Activated CD8-positive, alpha-beta T cell treated with anti-CD3 and anti-CD28 coated beads for 36 hours (primary cell): ENCODE measurements at regions not wholly inside any gene's neighbourhood (a gene's known extent, or its start where the extent isn't known, plus 50 kb on each side); places are given as distances from the start of the nearest gene placed in this dataset.

ENCODE experiments used
- ATAC-seq: fragments of 200-7000 bp; cut with Tn5 transposase; one replicate; pipeline ENCODE4 v1.10.0; 2021; ENCODE audit warnings: mild to moderate bottlenecking, moderate library complexity
- CTCF ChIA-PET: fragments of 350-600 bp; sonication (Branson Sonifier 250); formaldehyde crosslinking; loops from one replicate; lab custom pipeline; 2021; ENCODE audit warnings: antibody characterized with exemption; lab: Charles Lee
- POLR2A ChIA-PET: fragments of 350-600 bp; sonication (Branson Sonifier 250); formaldehyde crosslinking; loops from one replicate; lab custom pipeline; 2021; ENCODE audit warnings: antibody characterized with exemption; lab: Charles Lee
- DNase-seq: peaks from one replicate; pipeline ENCODE4 v3.0.0-alpha.2; 2020
- H3K27ac Mint-ChIP-seq: one replicate; pipeline ENCODE4 v1.8.0; 2021; ENCODE audit warnings: mild to moderate bottlenecking, mixed read lengths
- H3K27me3 Mint-ChIP-seq: one replicate; pipeline ENCODE4 v1.8.0; 2021; ENCODE audit warnings: mixed read lengths
- H3K36me3 Mint-ChIP-seq: one replicate; pipeline ENCODE4 v1.8.0; 2021; ENCODE audit warnings: low read depth, mixed read lengths
- H3K4me1 Mint-ChIP-seq: one replicate; pipeline ENCODE4 v1.8.0; 2021; ENCODE audit warnings: low read depth, mixed read lengths
- H3K4me3 Mint-ChIP-seq: one replicate; pipeline ENCODE4 v1.8.0; 2021; ENCODE audit warnings: mild to moderate bottlenecking, moderate library complexity, mixed read lengths
- H3K9me3 Mint-ChIP-seq: one replicate; pipeline ENCODE4 v1.8.0; 2021; ENCODE audit warnings: mixed read lengths
- CTCF ChIP-seq: fragments of 200-600 bp; IDR thresholded peaks from one replicate; pipeline ENCODE4 v1.8.0; 2022; ENCODE audit warnings: antibody characterized with exemption, mild to moderate bottlenecking
- intact Hi-C: fragments of 100-400 bp; cut with micrococcal nuclease; formaldehyde crosslinking; loops from one replicate; pipeline ENCODE4 v1.10.0; 2022

DNA sequence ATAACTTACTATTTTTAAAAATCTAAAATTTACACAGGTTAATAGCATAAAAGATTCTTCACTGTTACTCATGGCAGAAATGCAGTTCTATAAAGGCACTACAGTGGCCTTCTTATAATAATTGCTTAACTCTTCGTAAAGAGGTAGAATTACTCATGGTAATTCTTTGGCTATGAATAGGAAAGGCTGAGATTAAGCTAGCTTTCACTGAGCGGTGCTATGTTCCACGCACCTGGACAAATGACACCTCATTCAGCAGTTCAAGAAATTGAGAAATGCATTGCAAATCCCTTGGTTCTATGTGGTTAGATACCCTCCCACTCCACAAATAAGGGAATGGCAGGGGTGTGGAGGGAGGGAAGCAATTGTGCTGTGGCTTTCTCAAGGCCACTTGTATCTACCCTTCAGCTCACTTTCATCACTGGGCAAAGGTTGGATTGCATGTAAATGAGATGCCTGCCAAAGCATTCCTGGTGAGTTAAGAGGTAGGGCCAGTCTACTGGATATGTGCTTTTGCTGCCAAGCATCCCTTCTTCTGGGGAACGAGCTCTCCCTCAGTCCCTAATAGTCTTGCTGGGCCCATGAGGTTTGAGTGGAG is 210.9 kb downstream of the TEX36 start:
- CTCF ChIA-PET, result no interaction called here

DNA sequence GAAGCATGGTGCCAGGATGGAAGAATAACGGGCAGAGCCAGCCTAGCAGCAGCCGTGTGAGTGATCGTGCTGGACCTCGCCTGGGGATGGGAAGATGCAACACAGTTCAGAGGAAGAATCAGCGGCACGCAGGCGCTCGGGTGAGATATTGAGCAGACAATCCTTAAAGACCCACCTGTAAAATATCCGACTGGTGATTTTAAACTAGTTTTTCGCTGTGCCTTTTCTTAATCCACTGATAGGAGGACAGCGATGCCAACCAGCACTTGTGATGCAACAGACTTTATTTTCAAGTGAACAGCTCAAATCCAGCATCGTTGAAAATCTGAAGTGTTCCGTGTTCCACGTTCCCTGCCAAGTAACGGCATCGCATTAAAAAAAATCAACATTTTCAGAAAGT is 214.7 kb downstream of the TEX36 start:
- intact Hi-C loops, result no loop called here
- no peaks in the 10 kb centered on the region for H3K9me3 Mint-ChIP-seq
- H3K27me3 Mint-ChIP-seq, result peaks cover 3% of the 10 kb centered on the region

More for the DNA sequence above, 210.9 kb downstream of the TEX36 start:
- DNase-seq (no peak), ATAC-seq (no peak)
- TF ChIP-seq CTCF, result no peak
- POLR2A ChIA-PET, result no interaction called here
- Mint-ChIP-seq H3K9me3 (no peaks in the 10 kb centered on the region), H3K4me3 (no peak overlapping the region), H3K4me1 (no peaks in the 10 kb centered on the region), H3K27me3 (peaks cover 5% of the 10 kb centered on the region), H3K27ac (no peak overlapping the region), H3K36me3 (no peaks in the 10 kb centered on the region)
- intact Hi-C loops, result no loop called here

GRCh38 chr10:125466685-125467084 is 216.3 kb downstream of the TEX36 start:
- POLR2A ChIA-PET, result no interaction called here
- DNase-seq (no peak), ATAC-seq (no peak)
- no peaks in the 10 kb centered on the region for H3K36me3 Mint-ChIP-seq
- H3K27ac Mint-ChIP-seq, result no peak overlapping the region
- no peak overlapping the region for H3K4me3 Mint-ChIP-seq
- no peaks in the 10 kb centered on the region for H3K4me1 Mint-ChIP-seq
- H3K9me3 Mint-ChIP-seq, result no peaks in the 10 kb centered on the region
- intact Hi-C loops, result no loop called here
- CTCF ChIA-PET, result no interaction called here
- H3K27me3 Mint-ChIP-seq, result peaks cover 5% of the 10 kb centered on the region
- TF ChIP-seq CTCF, result no peak

More for the DNA sequence above, 214.7 kb downstream of the TEX36 start:
- H3K4me1 Mint-ChIP-seq, result no peaks in the 10 kb centered on the region
- H3K4me3 Mint-ChIP-seq, result no peak overlapping the region
- H3K36me3 Mint-ChIP-seq, result no peaks in the 10 kb centered on the region
- no peak overlapping the region for H3K27ac Mint-ChIP-seq
- POLR2A ChIA-PET, result no interaction called here
- no peak for TF ChIP-seq CTCF
- ATAC-seq (no peak), DNase-seq (no peak)
- CTCF ChIA-PET, result no interaction called here

- ChIA-PET POLR2A (no interaction called here), CTCF (no interaction called here)
- ATAC-seq (no peak), DNase-seq (no peak)
- Mint-ChIP-seq H3K27ac (no peak overlapping the region), H3K4me3 (no peak overlapping the region), H3K36me3 (no peaks in the 10 kb centered on the region), H3K27me3 (peaks cover 3% of the 10 kb centered on the region), H3K9me3 (no peaks in the 10 kb centered on the region), H3K4me1 (no peaks in the 10 kb centered on the region)
- no peak for TF ChIP-seq CTCF
- intact Hi-C loops, result no loop called here
Observed at GRCh38 chr10:125462845-125463244, 220.1 kb downstream of the TEX36 start.

GRCh38 chr10:125460326-125460725 is 222.6 kb downstream of the TEX36 start:
- CTCF ChIA-PET, result no interaction called here
- DNase-seq, result no peak

More at GRCh38 chr10:125460326-125460725, 222.6 kb downstream of the TEX36 start:
- peaks cover 2% of the 10 kb centered on the region for H3K27me3 Mint-ChIP-seq
- POLR2A ChIA-PET, result no interaction called here
- no peak overlapping the region for H3K4me3 Mint-ChIP-seq
- no peak for TF ChIP-seq CTCF
- H3K9me3 Mint-ChIP-seq, result no peaks in the 10 kb centered on the region
- H3K36me3 Mint-ChIP-seq, result no peaks in the 10 kb centered on the region
- intact Hi-C loops, result no loop called here
- no peak for ATAC-seq
- H3K4me1 Mint-ChIP-seq, result no peaks in the 10 kb centered on the region
- H3K27ac Mint-ChIP-seq, result no peak overlapping the region
